HAP-1 (cell line): ENCODE measurements at regions not wholly inside any gene's neighbourhood (a gene's known extent, or its start where the extent isn't known, plus 50 kb on each side); places are given as distances from the start of the nearest gene placed in this dataset.
"Not testable (repeated sequence)": the region's sequence is repeated elsewhere in the genome, so short reads cannot be mapped to it uniquely, and the experiment has no call there.

Experiments used
- DNase-seq, 2 experiments: peaks; one replicate each; pipeline ENCODE4 v3.0.0-alpha.2; 2016 to 2020; ENCODE audit warnings: low spot score in 2 of 2
- H3K27me3 ChIP-seq: fragments of 250-450 bp; sonication (Bioruptor Pico); 2 replicates; pipeline ENCODE4 v1.5.1; 2020; ENCODE audit warnings: low read depth, mild to moderate bottlenecking, moderate library complexity
- H3K36me3 ChIP-seq: fragments of 250-450 bp; sonication (Bioruptor Pico); replicated peaks from 2 replicates; pipeline ENCODE4 v1.5.1; 2020; ENCODE audit warnings: mild to moderate bottlenecking
- H3K4me1 ChIP-seq: fragments of 250-450 bp; sonication (Bioruptor Pico); 2 replicates; pipeline ENCODE4 v1.5.1; 2020; ENCODE audit warnings: mild to moderate bottlenecking
- H3K4me3 ChIP-seq: fragments of 250-450 bp; sonication (Bioruptor Pico); 2 replicates; pipeline ENCODE4 v1.5.1; 2020; ENCODE audit warnings: mild to moderate bottlenecking, moderate library complexity
- H3K9me3 ChIP-seq: fragments of 250-450 bp; sonication (Bioruptor Pico); 2 replicates; pipeline ENCODE4 v1.5.1; 2020; ENCODE audit warnings: mild to moderate bottlenecking, moderate library complexity
- in situ Hi-C: fragments of 300-500 bp; cut with MboI; formaldehyde crosslinking; loops from 3 replicates; pipeline ENCODE4 v1.14.3; 2020; ENCODE audit warnings: low sequenced_read_pairs, inconsistent platforms, mixed read lengths

GRCh38 chrX:23061116-23061515, 61.4 kb downstream of the DDX53 start:
- no peaks in the 10 kb centered on the region for H3K27me3 ChIP-seq
- H3K4me1 ChIP-seq, result no peaks in the 10 kb centered on the region
- no peaks in the 10 kb centered on the region for H3K9me3 ChIP-seq
- no peak for DNase-seq
- H3K36me3 ChIP-seq, result no peaks in the 10 kb centered on the region
- no peak overlapping the region for H3K4me3 ChIP-seq
- in situ Hi-C loops, result no loop called here

GRCh38 chrX:23062359-23062758, 62.6 kb downstream of the DDX53 start:
- Histone ChIP-seq H3K27me3 (no peaks in the 10 kb centered on the region), H3K4me1 (no peaks in the 10 kb centered on the region), H3K4me3 (no peak overlapping the region), H3K36me3 (no peaks in the 10 kb centered on the region), H3K9me3 (no peaks in the 10 kb centered on the region)
- in situ Hi-C loops, result no loop called here
- DNase-seq, result no peak

DNA sequence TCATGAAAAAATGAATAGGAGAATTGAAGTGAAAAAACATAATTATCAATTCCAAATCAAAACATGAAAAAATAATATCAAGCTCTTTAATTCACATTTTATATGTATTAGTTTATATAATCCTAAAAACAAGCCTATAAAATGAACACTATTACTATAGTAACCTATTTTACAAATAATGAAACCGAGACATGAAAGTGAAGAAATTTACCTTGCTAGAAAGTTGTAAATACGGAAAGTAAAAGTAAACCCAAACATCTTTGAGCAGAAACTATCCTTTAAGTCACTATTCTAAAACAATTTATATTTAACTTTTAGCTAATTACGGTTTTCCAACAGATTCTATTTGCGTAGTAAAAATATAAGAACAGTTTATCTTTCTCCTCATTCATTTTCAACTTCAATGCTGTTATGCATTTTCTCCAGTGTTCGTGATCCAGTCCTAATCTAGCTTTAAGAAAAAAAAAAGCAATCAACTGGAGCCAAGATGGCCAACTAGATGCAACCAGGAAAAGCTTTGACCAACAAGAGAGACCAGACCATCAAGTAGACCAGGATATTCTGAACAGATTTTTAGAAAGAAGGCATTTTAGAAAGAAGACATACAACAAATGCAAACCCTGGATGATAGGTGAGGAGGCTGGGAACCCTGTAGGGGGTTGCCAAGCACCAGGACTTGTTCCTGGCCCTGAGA, 67.0 kb downstream of the DDX53 start:
- in situ Hi-C loops, result no loop called here
- Histone ChIP-seq H3K4me1 (no peaks in the 10 kb centered on the region), H3K4me3 (no peak overlapping the region), H3K27me3 (no peaks in the 10 kb centered on the region), H3K36me3 (no peaks in the 10 kb centered on the region), H3K9me3 (no peaks in the 10 kb centered on the region)
- no peak for DNase-seq

DNA sequence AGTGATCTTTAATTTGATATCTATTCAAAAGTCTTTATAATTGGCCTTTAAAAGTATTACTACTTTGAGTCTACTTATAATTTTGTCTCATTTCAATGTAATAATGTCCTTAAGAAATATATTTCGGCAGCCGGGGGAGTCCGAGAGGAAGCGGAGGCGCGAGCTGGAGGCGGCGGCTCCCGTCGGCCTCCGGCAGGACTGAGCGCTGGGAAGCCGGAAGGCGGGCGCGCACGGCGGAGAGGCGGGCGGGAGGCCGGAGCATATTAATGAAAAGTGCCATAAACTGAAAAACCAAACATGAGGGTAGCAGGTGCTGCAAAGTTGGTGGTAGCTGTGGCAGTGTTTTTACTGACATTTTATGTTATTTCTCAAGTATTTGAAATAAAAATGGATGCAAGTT, 75.7 kb downstream of the DDX53 start:
- in situ Hi-C loops, H3K27me3 ChIP-seq, H3K9me3 ChIP-seq, DNase-seq, H3K4me3 ChIP-seq, H3K4me1 ChIP-seq, H3K36me3 ChIP-seq: not testable (repeated sequence)

- Histone ChIP-seq H3K27me3 (no peaks in the 10 kb centered on the region), H3K9me3 (no peaks in the 10 kb centered on the region), H3K4me3 (no peak overlapping the region), H3K36me3 (no peaks in the 10 kb centered on the region), H3K4me1 (no peaks in the 10 kb centered on the region)
- DNase-seq, result no peak
- in situ Hi-C loops, result no loop called here
Observed at GRCh38 chrX:23079347-23079746, 79.6 kb downstream of the DDX53 start.

- Histone ChIP-seq H3K9me3 (no peaks in the 10 kb centered on the region), H3K27me3 (no peaks in the 10 kb centered on the region), H3K36me3 (no peaks in the 10 kb centered on the region), H3K4me3 (no peak overlapping the region), H3K4me1 (no peaks in the 10 kb centered on the region)
- in situ Hi-C loops, result no loop called here
- DNase-seq, result no peak
Observed at GRCh38 chrX:23100826-23101225, 101.1 kb downstream of the DDX53 start.

DNA sequence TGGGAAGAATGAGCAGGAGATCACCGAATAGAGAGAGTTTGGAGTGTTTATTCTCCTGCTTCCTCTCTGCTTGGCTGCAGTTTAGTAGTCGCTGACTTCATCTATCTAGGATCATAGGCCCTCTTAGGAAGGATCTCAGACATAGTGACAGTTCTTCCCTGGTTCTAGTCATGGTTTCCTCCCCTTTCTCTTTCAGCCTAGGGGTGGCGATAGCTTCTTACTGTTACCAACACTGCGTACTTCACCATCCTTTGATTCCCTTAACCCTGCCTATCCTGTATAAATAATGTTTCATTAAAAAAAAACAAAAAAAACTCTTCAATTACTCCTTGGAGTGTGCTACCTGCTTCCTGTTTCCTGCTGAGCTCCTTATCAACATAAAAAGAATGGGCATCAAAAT, 103.8 kb downstream of the DDX53 start:
- in situ Hi-C loops, result no loop called here
- Histone ChIP-seq H3K4me3 (no peak overlapping the region), H3K4me1 (no peaks in the 10 kb centered on the region), H3K9me3 (no peaks in the 10 kb centered on the region), H3K27me3 (no peaks in the 10 kb centered on the region), H3K36me3 (no peaks in the 10 kb centered on the region)
- no peak for DNase-seq

DNA sequence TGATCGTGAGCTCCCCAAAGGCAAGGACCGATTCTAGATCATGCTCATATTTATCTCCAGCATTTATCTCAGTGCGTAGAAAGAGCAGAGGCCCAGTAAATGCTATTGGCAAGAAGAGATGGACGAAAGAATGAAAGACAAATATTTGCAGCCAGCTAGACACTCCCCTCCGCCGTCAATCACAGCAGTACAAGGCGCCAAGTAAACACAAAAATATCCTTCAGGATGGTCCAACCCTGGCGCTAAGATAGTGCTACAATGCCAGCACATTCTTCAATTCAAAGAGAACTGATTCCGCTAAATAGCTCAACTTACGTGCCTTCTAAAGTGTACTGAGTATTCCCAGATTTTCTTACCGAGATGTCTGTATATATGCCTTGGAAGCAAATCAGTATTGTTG, 114.5 kb downstream of the DDX53 start:
- in situ Hi-C loops, result no loop called here
- H3K36me3 ChIP-seq, result no peaks in the 10 kb centered on the region
- DNase-seq, result no peak
- H3K4me1 ChIP-seq, result peaks cover 11% of the 10 kb centered on the region
- no peaks in the 10 kb centered on the region for H3K9me3 ChIP-seq
- H3K27me3 ChIP-seq, result no peaks in the 10 kb centered on the region
- H3K4me3 ChIP-seq, result no peak overlapping the region

- no peak for DNase-seq
Observed at GRCh38 chrX:23115651-23116050, 115.9 kb downstream of the DDX53 start.

DNA sequence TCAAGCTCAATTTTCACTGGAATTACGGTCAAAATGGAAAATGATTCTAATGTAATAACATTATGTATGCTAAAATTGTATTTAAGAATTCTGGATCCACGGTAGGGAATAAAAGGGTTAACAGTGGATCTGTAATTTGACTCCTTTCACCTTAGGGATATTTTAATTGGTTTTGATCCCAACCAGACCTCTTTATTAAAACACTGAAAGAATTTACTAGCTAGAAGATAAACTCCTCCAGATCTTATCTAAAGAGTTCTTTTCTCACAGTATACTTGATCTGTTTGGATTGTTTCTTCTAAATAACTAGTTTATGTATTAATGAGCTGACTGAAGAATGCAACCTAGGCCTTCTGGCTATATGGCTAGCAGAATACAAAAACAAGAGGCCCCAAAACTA, 118.4 kb downstream of the DDX53 start:
- Histone ChIP-seq H3K36me3 (no peaks in the 10 kb centered on the region), H3K27me3 (no peaks in the 10 kb centered on the region), H3K4me1 (peaks cover 19% of the 10 kb centered on the region), H3K4me3 (no peak overlapping the region), H3K9me3 (no peaks in the 10 kb centered on the region)
- in situ Hi-C loops, result no loop called here
- DNase-seq, result peak in 1 of 2 experiments; percentile 29

More at GRCh38 chrX:23115651-23116050, 115.9 kb downstream of the DDX53 start:
- Histone ChIP-seq H3K4me1 (peaks cover 19% of the 10 kb centered on the region), H3K4me3 (no peak overlapping the region), H3K36me3 (no peaks in the 10 kb centered on the region), H3K9me3 (no peaks in the 10 kb centered on the region), H3K27me3 (no peaks in the 10 kb centered on the region)
- in situ Hi-C loops, result no loop called here

DNA sequence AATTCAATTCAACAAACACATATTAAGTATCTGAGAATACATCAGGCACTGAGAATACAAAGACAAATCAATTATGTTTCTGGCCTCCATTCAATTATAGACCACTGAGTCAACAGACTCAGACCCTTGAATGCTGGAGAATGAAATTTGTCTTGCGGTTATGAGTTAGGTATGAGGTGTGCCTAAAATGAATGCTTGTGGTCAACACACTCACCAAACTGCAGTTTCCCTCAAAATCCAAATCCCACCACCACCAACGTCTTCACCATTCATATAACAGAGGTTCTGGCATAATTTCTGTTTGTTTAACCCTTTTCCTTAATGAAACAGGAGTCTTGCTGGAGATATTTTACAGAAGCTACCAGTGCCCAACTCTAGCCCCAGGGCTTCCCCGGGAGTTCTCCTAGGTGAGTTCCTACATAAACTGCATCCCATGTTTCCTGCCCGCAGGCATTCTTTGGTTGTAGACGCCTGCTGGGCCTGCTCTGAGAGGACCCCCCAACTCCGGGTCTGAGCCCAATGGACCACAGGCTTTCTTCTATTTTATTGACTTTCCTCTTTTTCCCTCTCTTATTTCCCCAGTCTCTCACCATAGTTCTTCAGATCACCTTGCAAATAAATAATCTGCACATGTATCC, 119.2 kb downstream of the DDX53 start:
- DNase-seq, result no peak
- no peaks in the 10 kb centered on the region for H3K9me3 ChIP-seq
- in situ Hi-C loops, result no loop called here
- no peaks in the 10 kb centered on the region for H3K36me3 ChIP-seq
- no peak overlapping the region for H3K4me3 ChIP-seq
- H3K27me3 ChIP-seq, result no peaks in the 10 kb centered on the region
- peaks cover 19% of the 10 kb centered on the region for H3K4me1 ChIP-seq

GRCh38 chrX:23127586-23127985, 127.8 kb downstream of the DDX53 start:
- no peaks in the 10 kb centered on the region for H3K36me3 ChIP-seq
- H3K9me3 ChIP-seq, result no peaks in the 10 kb centered on the region
- no peak for DNase-seq
- H3K27me3 ChIP-seq, result no peaks in the 10 kb centered on the region
- H3K4me1 ChIP-seq, result no peaks in the 10 kb centered on the region
- in situ Hi-C loops, result no loop called here
- H3K4me3 ChIP-seq, result no peak overlapping the region

DNA sequence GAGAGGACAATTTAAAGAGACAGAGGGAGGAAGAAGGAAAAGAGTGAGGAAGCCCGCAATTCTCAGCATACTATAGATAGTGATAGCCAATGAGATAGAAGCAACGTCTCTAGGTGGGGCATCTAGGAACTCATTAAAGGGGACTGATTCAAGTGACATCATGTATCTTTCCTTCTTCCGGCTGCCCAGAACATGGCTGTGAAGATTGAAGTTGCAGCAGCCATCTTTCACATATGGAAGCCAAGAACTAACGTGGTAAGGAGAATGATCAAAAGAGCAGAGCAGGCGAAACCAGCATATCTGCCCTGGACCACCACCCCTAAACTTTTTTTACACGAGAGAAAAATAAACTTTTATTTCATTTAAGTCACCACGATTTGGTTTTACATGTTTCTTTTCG, 133.8 kb downstream of the DDX53 start:
- Histone ChIP-seq H3K9me3 (no peaks in the 10 kb centered on the region), H3K4me1 (peaks cover 21% of the 10 kb centered on the region), H3K4me3 (no peak overlapping the region), H3K36me3 (no peaks in the 10 kb centered on the region), H3K27me3 (no peaks in the 10 kb centered on the region)
- DNase-seq, result no peak
- in situ Hi-C loops, result no loop called here

GRCh38 chrX:23134136-23134535, 134.4 kb downstream of the DDX53 start:
- in situ Hi-C loops, result no loop called here
- Histone ChIP-seq H3K36me3 (no peaks in the 10 kb centered on the region), H3K4me3 (no peak overlapping the region), H3K27me3 (no peaks in the 10 kb centered on the region), H3K4me1 (peaks cover 21% of the 10 kb centered on the region), H3K9me3 (no peaks in the 10 kb centered on the region)
- peak; percentile 43 to 92 for DNase-seq

GRCh38 chrX:23136816-23137215, 137.1 kb downstream of the DDX53 start:
- Histone ChIP-seq H3K4me3 (no peak overlapping the region), H3K27me3 (no peaks in the 10 kb centered on the region), H3K9me3 (no peaks in the 10 kb centered on the region), H3K4me1 (peaks cover 29% of the 10 kb centered on the region), H3K36me3 (no peaks in the 10 kb centered on the region)
- DNase-seq, result peak; percentile 21 to 62
- in situ Hi-C loops, result no loop called here
